ENCODE measurements at regions not wholly inside any gene's neighbourhood (a gene's known extent, or its start where the extent isn't known, plus 50 kb on each side); places are given as distances from the start of the nearest gene placed in this dataset.

DNA sequence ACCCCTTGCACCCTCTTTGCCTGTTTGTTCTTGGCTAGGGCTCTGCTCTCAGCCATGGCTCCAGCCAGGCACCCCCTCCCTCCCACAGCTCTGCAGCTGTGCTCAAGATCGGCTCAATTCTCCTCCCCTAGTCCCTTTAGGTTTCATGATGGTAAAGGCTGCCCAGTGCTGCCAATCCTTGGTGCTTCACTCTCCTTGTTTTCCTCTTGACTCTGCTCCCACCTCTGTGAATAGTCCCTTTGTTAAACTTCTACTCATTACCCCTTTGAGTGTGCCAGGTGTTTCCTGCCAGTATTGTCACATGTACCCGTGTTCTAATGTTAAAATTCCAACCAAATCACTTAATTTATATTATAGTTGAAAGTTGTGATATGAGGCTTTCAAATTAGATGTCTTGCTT is 101.0 kb upstream of the CERS6 start:
- H3K9me3 Mint-ChIP-seq (ENCODE audit: unreplicated experiment), result no peaks in the 10 kb centered on the region
- no peak overlapping the region for H3K4me3 Mint-ChIP-seq (ENCODE audit: unreplicated experiment)
- H3K4me1 Mint-ChIP-seq (ENCODE audit: unreplicated experiment), result peaks cover 9% of the 10 kb centered on the region
- TF ChIP-seq, protein P1, sequence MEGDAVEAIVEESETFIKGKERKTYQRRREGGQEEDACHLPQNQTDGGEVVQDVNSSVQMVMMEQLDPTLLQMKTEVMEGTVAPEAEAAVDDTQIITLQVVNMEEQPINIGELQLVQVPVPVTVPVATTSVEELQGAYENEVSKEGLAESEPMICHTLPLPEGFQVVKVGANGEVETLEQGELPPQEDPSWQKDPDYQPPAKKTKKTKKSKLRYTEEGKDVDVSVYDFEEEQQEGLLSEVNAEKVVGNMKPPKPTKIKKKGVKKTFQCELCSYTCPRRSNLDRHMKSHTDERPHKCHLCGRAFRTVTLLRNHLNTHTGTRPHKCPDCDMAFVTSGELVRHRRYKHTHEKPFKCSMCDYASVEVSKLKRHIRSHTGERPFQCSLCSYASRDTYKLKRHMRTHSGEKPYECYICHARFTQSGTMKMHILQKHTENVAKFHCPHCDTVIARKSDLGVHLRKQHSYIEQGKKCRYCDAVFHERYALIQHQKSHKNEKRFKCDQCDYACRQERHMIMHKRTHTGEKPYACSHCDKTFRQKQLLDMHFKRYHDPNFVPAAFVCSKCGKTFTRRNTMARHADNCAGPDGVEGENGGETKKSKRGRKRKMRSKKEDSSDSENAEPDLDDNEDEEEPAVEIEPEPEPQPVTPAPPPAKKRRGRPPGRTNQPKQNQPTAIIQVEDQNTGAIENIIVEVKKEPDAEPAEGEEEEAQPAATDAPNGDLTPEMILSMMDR (IDR thresholded peaks at IDR 0.05; ENCODE audit: unreplicated experiment), result no peak
- peaks cover 3% of the 10 kb centered on the region for H3K27me3 Mint-ChIP-seq (ENCODE audit: unreplicated experiment)
- no peak overlapping the region for H3K27ac Mint-ChIP-seq (ENCODE audit: unreplicated experiment)
- DNase-seq (ENCODE audit: low spot score), result no peak
- no peaks in the 10 kb centered on the region for H3K36me3 Mint-ChIP-seq (ENCODE audit: low read depth, unreplicated experiment)

DNA sequence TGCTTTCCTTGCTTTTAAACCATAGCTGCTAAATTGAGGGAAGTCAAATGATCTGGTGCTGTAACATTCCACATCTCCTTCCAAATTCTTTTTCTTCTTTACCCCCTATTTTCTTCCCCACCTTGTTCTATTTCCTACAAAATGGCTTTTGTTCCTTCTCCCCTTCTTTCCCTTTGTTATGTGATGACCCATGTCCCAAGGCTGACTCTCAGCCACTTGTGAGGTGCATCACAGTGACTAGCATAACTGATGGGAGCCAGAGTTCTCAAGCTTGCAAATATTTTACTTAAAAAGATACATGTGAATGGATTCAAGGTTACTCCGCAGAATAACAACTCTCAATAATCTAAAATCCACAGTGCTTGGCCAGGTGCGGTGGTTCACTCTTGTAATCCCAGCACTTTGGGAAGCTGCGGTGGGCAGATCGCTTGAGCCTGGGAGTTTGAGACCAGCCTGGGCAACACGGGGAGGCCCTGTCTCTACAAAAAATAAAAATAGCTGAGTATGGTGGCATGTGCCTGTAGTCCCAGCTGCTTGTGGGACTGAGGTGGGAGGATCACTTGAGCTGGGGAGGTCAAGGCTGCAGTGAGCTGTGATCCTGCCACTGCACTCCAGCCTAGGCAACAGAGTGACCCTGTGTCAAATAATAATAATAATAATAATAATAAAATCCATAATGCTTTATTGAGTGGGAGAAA is 100.1 kb upstream of the CERS6 start:
- no peaks in the 10 kb centered on the region for H3K36me3 Mint-ChIP-seq (ENCODE audit: low read depth, unreplicated experiment)
- TF ChIP-seq, protein P1 (IDR thresholded peaks at IDR 0.05; ENCODE audit: unreplicated experiment), result no peak
- no peak overlapping the region for H3K4me3 Mint-ChIP-seq (ENCODE audit: unreplicated experiment)
- peaks cover 4% of the 10 kb centered on the region for H3K4me1 Mint-ChIP-seq (ENCODE audit: unreplicated experiment)
- H3K27ac Mint-ChIP-seq (ENCODE audit: unreplicated experiment), result no peak overlapping the region
- peaks cover 3% of the 10 kb centered on the region for H3K27me3 Mint-ChIP-seq (ENCODE audit: unreplicated experiment)
- no peak for DNase-seq (ENCODE audit: low spot score)
- no peaks in the 10 kb centered on the region for H3K9me3 Mint-ChIP-seq (ENCODE audit: unreplicated experiment)

DNA sequence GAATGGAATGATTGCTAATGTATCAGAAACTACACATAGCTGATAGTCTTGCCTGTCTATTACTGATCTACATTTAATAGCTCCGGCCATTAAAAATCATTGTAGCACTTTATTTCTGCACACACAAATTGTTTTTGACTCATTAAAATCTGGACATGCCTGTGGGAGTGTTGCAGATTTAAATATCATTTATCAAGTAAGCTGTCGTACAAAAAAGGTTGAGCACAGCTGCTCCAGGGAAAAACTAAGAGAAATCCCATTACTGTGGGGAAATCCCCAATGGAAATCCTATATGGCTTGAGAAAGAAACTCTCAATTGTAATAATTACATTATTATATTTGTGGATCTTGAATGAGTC is 99.6 kb upstream of the CERS6 start:
- no peak for DNase-seq (ENCODE audit: low spot score)
- peaks cover 3% of the 10 kb centered on the region for H3K27me3 Mint-ChIP-seq (ENCODE audit: unreplicated experiment)
- H3K36me3 Mint-ChIP-seq (ENCODE audit: low read depth, unreplicated experiment), result no peaks in the 10 kb centered on the region
- peaks cover 4% of the 10 kb centered on the region for H3K4me1 Mint-ChIP-seq (ENCODE audit: unreplicated experiment)
- no peaks in the 10 kb centered on the region for H3K9me3 Mint-ChIP-seq (ENCODE audit: unreplicated experiment)
- TF ChIP-seq, protein P1 (IDR thresholded peaks at IDR 0.05; ENCODE audit: unreplicated experiment), result no peak
- no peak overlapping the region for H3K27ac Mint-ChIP-seq (ENCODE audit: unreplicated experiment)
- no peak overlapping the region for H3K4me3 Mint-ChIP-seq (ENCODE audit: unreplicated experiment)

DNA sequence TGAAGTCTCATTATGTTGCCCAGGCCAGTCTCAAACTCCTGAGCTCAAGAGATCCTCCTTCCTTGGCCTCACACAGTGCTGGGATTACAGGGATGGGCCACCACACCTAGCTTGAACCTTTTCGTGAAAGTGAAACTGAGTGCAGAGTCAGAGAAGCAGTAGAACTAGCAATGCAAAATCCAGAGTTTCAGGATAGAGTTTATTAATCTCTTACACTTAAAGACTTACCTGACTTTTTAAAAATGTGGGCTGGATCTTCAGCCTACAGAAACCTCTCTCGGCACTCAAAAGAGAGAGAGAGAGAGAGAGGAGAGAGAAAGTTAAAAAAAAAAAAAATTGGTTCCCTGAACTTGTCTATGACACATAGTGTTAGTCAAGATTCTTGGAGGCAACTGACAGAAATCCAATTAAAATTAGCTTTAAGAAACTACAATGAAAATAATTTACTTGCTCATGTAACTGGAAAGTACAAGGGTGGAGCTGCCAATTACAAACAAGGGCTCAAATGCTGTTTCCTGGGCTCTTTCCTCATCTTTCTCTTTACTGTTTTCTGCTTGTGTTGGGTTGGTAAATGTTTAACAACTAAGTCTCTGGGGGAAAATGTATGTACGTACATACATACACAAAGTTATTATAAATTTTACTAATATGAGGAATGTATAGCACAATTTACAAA is 98.1 kb upstream of the CERS6 start:
- Mint-ChIP-seq H3K27me3 (ENCODE audit: unreplicated experiment) (peaks cover 3% of the 10 kb centered on the region), H3K4me1 (ENCODE audit: unreplicated experiment) (peaks cover 4% of the 10 kb centered on the region), H3K36me3 (ENCODE audit: low read depth, unreplicated experiment) (no peaks in the 10 kb centered on the region), H3K4me3 (ENCODE audit: unreplicated experiment) (no peak overlapping the region), H3K9me3 (ENCODE audit: unreplicated experiment) (no peaks in the 10 kb centered on the region), H3K27ac (ENCODE audit: unreplicated experiment) (no peak overlapping the region)
- DNase-seq (ENCODE audit: low spot score), result no peak
- TF ChIP-seq, protein P1 (IDR thresholded peaks at IDR 0.05; ENCODE audit: unreplicated experiment), result no peak

DNA sequence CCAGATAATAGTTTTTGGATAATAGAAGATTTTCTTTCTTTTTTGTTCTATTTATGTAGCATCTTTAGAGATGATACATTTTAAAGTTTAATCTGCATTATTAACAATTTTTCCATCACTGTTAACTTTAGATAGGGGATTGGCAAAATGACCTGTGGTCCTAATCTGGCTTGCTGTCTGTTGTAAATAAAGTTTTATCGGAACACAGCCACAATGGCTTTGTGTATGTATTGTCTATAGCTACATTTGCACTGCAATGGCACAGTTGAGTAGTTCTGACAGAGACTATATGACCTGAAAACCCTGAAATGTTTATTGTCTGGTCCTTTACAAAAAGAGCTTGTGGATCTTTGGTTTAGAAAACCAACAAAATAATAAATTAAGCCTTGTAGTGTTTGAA is 97.0 kb upstream of the CERS6 start:
- Mint-ChIP-seq H3K27me3 (ENCODE audit: unreplicated experiment) (peaks cover 3% of the 10 kb centered on the region), H3K4me3 (ENCODE audit: unreplicated experiment) (no peak overlapping the region), H3K4me1 (ENCODE audit: unreplicated experiment) (peaks cover 4% of the 10 kb centered on the region), H3K9me3 (ENCODE audit: unreplicated experiment) (no peaks in the 10 kb centered on the region), H3K36me3 (ENCODE audit: low read depth, unreplicated experiment) (no peaks in the 10 kb centered on the region), H3K27ac (ENCODE audit: unreplicated experiment) (no peak overlapping the region)
- TF ChIP-seq, protein P1 (IDR thresholded peaks at IDR 0.05; ENCODE audit: unreplicated experiment), result no peak
- DNase-seq (ENCODE audit: low spot score), result no peak
